Natural killer cell (primary cell): ENCODE measurements at regions not wholly inside any gene's neighbourhood (a gene's known extent, or its start where the extent isn't known, plus 50 kb on each side); places are given as distances from the start of the nearest gene placed in this dataset.

Source experiments
- ATAC-seq, 3 donors: fragments of 150-1000 bp in 2 of 3; fragments of 200-7000 bp in 1 of 3; cut with Tn5 transposase; 1 replicate in 1 of 3; 2 replicates in 2 of 3; pipeline ENCODE4 v1.10.0; 2021; ENCODE audit warnings: mild to moderate bottlenecking in 2 of 3, moderate library complexity in 2 of 3
- DNase-seq, 2 donors: peaks; one replicate each; pipeline versions ENCODE4 v3.0.0 to v3.0.0-alpha.2; 2013 to 2021; ENCODE audit warnings: mixed read lengths in 1 of 2
- H3K27ac ChIP-seq: one replicate; pipeline ENCODE4 v1.5.1; 2013; ENCODE audit warnings: mild to moderate bottlenecking, low read length
- H3K27me3 ChIP-seq: one replicate; pipeline ENCODE4 v1.6.1; 2013; ENCODE audit warnings: low read length; ENCODE audit not compliant: control insufficient read depth, insufficient read depth
- H3K36me3 ChIP-seq: one replicate; pipeline ENCODE4 v1.6.1; 2013; ENCODE audit warnings: low read length; ENCODE audit not compliant: control insufficient read depth, insufficient read depth
- H3K4me1 ChIP-seq: one replicate; pipeline ENCODE4 v1.6.1; 2013; ENCODE audit warnings: low read length; ENCODE audit not compliant: control insufficient read depth, insufficient read depth
- H3K4me3 ChIP-seq: one replicate; pipeline ENCODE4 v1.5.1; 2013; ENCODE audit warnings: low read length
- H3K9me3 ChIP-seq: one replicate; pipeline ENCODE4 v1.6.1; 2013; ENCODE audit warnings: low read length; ENCODE audit not compliant: control insufficient read depth, insufficient read depth
- H3K27ac Mint-ChIP-seq, 2 donors: one replicate each; pipeline ENCODE4 v1.8.0; 2022; ENCODE audit warnings: mild to moderate bottlenecking in 2 of 2, mixed read lengths in 2 of 2, moderate library complexity in 1 of 2
- H3K27me3 Mint-ChIP-seq, 2 donors: one replicate each; pipeline ENCODE4 v1.8.0; 2022; ENCODE audit warnings: low read depth in 2 of 2, mixed read lengths in 2 of 2
- H3K36me3 Mint-ChIP-seq: one replicate; pipeline ENCODE4 v1.8.0; 2022; ENCODE audit warnings: mixed read lengths
- H3K4me1 Mint-ChIP-seq, 2 donors: one replicate each; pipeline ENCODE4 v1.8.0; 2022; ENCODE audit warnings: mixed read lengths in 2 of 2
- H3K4me3 Mint-ChIP-seq: one replicate; pipeline ENCODE4 v1.8.0; 2022; ENCODE audit warnings: mild to moderate bottlenecking, moderate library complexity, mixed read lengths
- H3K9me3 Mint-ChIP-seq, 2 donors: one replicate each; pipeline ENCODE4 v1.8.0; 2022; ENCODE audit warnings: mixed read lengths in 2 of 2
- CTCF ChIP-seq: fragments of 200-600 bp; IDR thresholded peaks from one replicate; pipeline ENCODE4 v1.8.0; 2022; ENCODE audit warnings: antibody characterized with exemption
- WGBS: methylation state at CpG from one replicate; pipeline ENCODE4 v1.1.7; 2013; ENCODE audit warnings: missing lambda C conversion rate; ENCODE audit not compliant: insufficient coverage; 5-methylcytosine and 5-hydroxymethylcytosine counted together
- intact Hi-C: fragments of 100-400 bp; cut with micrococcal nuclease; formaldehyde crosslinking; loops from one replicate; pipeline ENCODE4 v1.14.2; 2022

DNA sequence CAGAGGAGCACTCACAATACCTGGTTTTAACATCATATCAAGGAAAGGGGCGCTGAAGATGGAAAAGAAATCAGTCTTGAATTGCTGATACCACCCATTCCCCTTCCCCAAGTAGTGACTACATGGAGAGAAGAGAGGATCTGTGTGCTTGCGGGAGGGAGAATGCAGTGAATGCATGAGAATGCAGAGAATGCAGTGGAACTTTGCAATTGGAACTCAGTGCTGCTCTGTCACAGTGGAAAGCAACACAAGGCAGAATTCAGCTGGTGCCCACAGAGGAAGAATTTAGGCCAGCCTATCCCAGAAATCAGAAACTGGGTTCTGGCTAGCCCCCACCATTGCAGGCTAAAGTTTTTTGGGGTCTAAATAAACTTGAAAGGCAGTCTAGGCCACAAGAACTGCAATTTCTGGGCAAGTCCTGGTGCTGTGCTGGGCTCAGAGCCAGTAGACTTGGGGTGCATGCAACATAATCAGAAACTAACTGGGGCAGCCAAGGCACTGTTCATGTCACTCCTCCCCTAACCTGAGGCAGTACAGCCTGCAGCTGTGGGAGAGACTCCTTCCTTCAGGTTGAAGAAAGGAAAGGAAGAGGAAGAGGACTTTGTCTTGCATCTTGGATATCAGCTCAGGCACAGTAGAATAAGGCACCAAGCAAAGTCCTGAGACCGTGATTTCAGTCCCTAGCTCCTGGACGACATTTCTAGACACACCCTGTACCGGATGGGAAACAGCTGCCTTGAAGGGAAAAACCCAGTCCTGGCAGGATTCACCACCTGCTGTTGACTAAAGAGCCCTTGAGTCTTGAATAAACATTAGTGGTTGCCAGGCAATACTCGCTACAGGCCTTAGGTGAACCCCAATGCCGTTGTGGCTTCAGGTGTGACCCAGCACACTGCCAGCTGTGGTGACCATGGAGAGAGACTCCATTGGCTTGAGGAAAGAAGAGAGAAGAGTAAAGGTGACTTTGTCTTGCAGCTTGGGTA is 329.3 kb downstream of the TBL1XR1 start:
- ATAC-seq (no peak), DNase-seq (no peak)
- Mint-ChIP-seq H3K27ac (no peak overlapping the region), H3K27me3 (no peaks in the 10 kb centered on the region), H3K36me3 (no peaks in the 10 kb centered on the region), H3K9me3 (no peaks in the 10 kb centered on the region), H3K4me3 (no peak overlapping the region), H3K4me1 (peaks cover 0 to 5% of the 10 kb centered on the region in 2 donors)
- Histone ChIP-seq H3K36me3 (no peaks in the 10 kb centered on the region), H3K4me1 (peaks cover 5% of the 10 kb centered on the region), H3K27me3 (no peaks in the 10 kb centered on the region), H3K4me3 (no peak overlapping the region), H3K27ac (no peak overlapping the region), H3K9me3 (no peaks in the 10 kb centered on the region)
- WGBS, result 90% methylated on average over 6 of the region's 7 CpGs
- TF ChIP-seq CTCF, result no peak
- intact Hi-C loops, result no loop called here

DNA sequence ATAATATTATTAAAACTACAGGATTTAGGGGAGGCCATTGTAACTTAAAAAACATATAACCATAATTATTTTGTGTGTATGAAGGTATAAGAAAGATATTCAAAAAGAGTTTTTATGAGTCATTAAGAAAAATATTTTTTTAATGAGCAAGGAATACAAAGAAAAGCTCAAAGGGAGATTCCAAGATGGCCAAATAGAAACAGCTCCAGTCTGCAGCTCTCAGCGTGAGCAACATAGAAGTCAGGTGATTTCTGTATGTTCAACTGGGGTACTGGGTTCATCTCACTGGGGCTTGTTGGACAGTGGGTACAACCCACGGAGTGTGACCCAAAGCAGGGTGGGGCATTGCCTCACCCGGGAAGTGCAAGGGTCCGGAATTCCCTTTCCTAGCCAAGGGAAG is 336.1 kb downstream of the TBL1XR1 start:
- H3K36me3 Mint-ChIP-seq, result no peaks in the 10 kb centered on the region

DNA sequence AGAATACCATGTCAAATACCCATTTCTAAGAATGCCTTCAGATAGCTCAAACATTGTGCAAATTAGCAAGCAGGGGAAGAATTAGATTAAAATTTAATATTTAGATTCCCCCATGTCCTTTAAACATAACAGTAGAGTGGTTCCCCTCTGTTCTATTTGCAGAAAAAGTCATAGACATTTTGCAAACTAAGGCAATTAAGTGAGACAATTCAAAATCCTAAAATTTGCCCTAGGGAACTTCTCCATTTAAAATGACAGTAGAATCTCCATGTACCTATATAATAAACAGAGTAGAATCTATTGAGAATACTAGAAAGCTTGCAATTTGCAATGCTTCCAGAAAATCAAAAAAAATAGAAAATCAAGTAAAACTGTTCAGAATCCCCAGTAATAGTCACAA is 340.6 kb downstream of the TBL1XR1 start:
- Histone ChIP-seq H3K36me3 (no peaks in the 10 kb centered on the region), H3K4me3 (no peak overlapping the region), H3K27me3 (no peaks in the 10 kb centered on the region), H3K4me1 (no peaks in the 10 kb centered on the region), H3K9me3 (no peaks in the 10 kb centered on the region), H3K27ac (no peak overlapping the region)
- intact Hi-C loops, result no loop called here
- H3K27me3 Mint-ChIP-seq, result peaks cover 2 to 15% of the 10 kb centered on the region in 2 donors
- no peak overlapping the region for H3K4me3 Mint-ChIP-seq
- H3K36me3 Mint-ChIP-seq, result no peaks in the 10 kb centered on the region
- DNase-seq (no peak), ATAC-seq (no peak)
- no peak for TF ChIP-seq CTCF
- peaks cover 0 to 2% of the 10 kb centered on the region in 2 donors for H3K9me3 Mint-ChIP-seq
- no peaks in the 10 kb centered on the region for H3K4me1 Mint-ChIP-seq
- H3K27ac Mint-ChIP-seq, result no peak overlapping the region

More for the DNA sequence above, 336.1 kb downstream of the TBL1XR1 start:
- H3K9me3 ChIP-seq, result no peaks in the 10 kb centered on the region
- no peaks in the 10 kb centered on the region for H3K36me3 ChIP-seq
- peaks cover 0 to 2% of the 10 kb centered on the region in 2 donors for H3K9me3 Mint-ChIP-seq
- 85% methylated on average over 4 of the region's 4 CpGs for WGBS
- no peaks in the 10 kb centered on the region for H3K27me3 ChIP-seq
- H3K27ac Mint-ChIP-seq, result no peak overlapping the region
- H3K4me1 ChIP-seq, result no peaks in the 10 kb centered on the region
- no peak for DNase-seq
- no peak overlapping the region for H3K4me3 ChIP-seq
- TF ChIP-seq CTCF, result no peak
- no peak overlapping the region for H3K27ac ChIP-seq
- intact Hi-C loops, result no loop called here
- H3K4me1 Mint-ChIP-seq, result no peaks in the 10 kb centered on the region
- H3K4me3 Mint-ChIP-seq, result no peak overlapping the region
- ATAC-seq, result no peak
- no peaks in the 10 kb centered on the region for H3K27me3 Mint-ChIP-seq
